Testis (tissue), 2 donors: ENCODE measurements at regions not wholly inside any gene's neighbourhood (a gene's known extent, or its start where the extent isn't known, plus 50 kb on each side); places are given as distances from the start of the nearest gene placed in this dataset.
"Not testable (repeated sequence)": the region's sequence is repeated elsewhere in the genome, so short reads cannot be mapped to it uniquely, and the experiment has no call there.

Source experiments
- DNase-seq: peaks from one replicate; pipeline ENCODE4 v3.0.0-alpha.2; 2019
- H3K27ac ChIP-seq, 2 donors: fragments of 200-600 bp; sonication (generic); one replicate each; pipeline ENCODE4 v1.5.1; 2019
- H3K27me3 ChIP-seq: fragments of 200-600 bp; sonication (generic); one replicate; pipeline ENCODE4 v1.5.1; 2019
- H3K36me3 ChIP-seq: fragments of 200-600 bp; sonication (generic); one replicate; pipeline ENCODE4 v1.5.1; 2017; ENCODE audit warnings: low read depth; ENCODE audit errors: missing control alignments
- H3K4me1 ChIP-seq: fragments of 200-600 bp; sonication (generic); one replicate; pipeline ENCODE4 v1.5.1; 2019
- H3K4me3 ChIP-seq, 2 donors: fragments of 200-600 bp; sonication (generic); one replicate each; pipeline ENCODE4 v1.5.1; 2017 to 2019
- H3K9me3 ChIP-seq: fragments of 200-600 bp; sonication (generic); one replicate; pipeline ENCODE4 v1.5.1; 2017
- CTCF ChIP-seq, 3 experiments: fragments of 450-650 bp in 2 of 3; fragments of 200-600 bp in 1 of 3; sonication (generic) in 1 of 3; IDR thresholded peaks; one replicate each; pipeline ENCODE4 v1.5.1; 2016 to 2019; ENCODE audit warnings: antibody characterized with exemption in 3 of 3, mild to moderate bottlenecking in 2 of 3, moderate library complexity in 1 of 3
- POLR2A ChIP-seq: fragments of 450-650 bp; IDR thresholded peaks from one replicate; pipeline ENCODE4 v1.6.1; 2017; ENCODE audit warnings: antibody characterized with exemption, mild to moderate bottlenecking, moderate library complexity
- WGBS, 2 donors: methylation state at CpG; one replicate each; pipeline ENCODE4 v1.1.5; 2018; 5-methylcytosine and 5-hydroxymethylcytosine counted together
- intact Hi-C: fragments of 100-400 bp; cut with DNase I; formaldehyde crosslinking; loops from one replicate; pipeline ENCODE4 v1.15.1; 2023; ENCODE audit warnings: low total_unique reads

GRCh38 chr7:108890862-108891261 lies 321.2 kb downstream of the DNAJB9 start:
- no peaks in the 10 kb centered on the region for H3K9me3 ChIP-seq
- TF ChIP-seq POLR2A (no peak), CTCF (IDR thresholded peaks at IDR 0.05) (no peak)
- no peak overlapping the region for H3K27ac ChIP-seq
- WGBS, 2 donors, result 86 to 94% methylated on average over 2 of the region's 2 CpGs
- DNase-seq, result no peak
- H3K27me3 ChIP-seq, result no peaks in the 10 kb centered on the region
- H3K4me3 ChIP-seq, result no peak overlapping the region
- no peaks in the 10 kb centered on the region for H3K4me1 ChIP-seq
- intact Hi-C loops, result no loop called here
- H3K36me3 ChIP-seq, result no peaks in the 10 kb centered on the region

GRCh38 chr7:108908456-108908855 lies 338.8 kb downstream of the DNAJB9 start:
- Histone ChIP-seq H3K27ac (no peak overlapping the region), H3K9me3 (no peaks in the 10 kb centered on the region), H3K36me3 (no peaks in the 10 kb centered on the region), H3K27me3 (no peaks in the 10 kb centered on the region), H3K4me1 (no peaks in the 10 kb centered on the region), H3K4me3 (no peak overlapping the region)
- DNase-seq, result no peak
- no peak for TF ChIP-seq POLR2A
- no peak for TF ChIP-seq CTCF (IDR thresholded peaks at IDR 0.05)
- intact Hi-C loops, result no loop called here
- WGBS, 2 donors, result 62 to 67% methylated on average over 1 of the region's 1 CpG

GRCh38 chr7:108911016-108911415 lies 341.3 kb downstream of the DNAJB9 start:
- 85 to 95% methylated on average over 1 of the region's 1 CpG for WGBS, 2 donors
- no peak for TF ChIP-seq POLR2A
- no peak for TF ChIP-seq CTCF (IDR thresholded peaks at IDR 0.05)
- no peak overlapping the region for H3K4me3 ChIP-seq
- no peak for DNase-seq
- H3K27me3 ChIP-seq, result no peaks in the 10 kb centered on the region
- no peak overlapping the region for H3K27ac ChIP-seq
- H3K4me1 ChIP-seq, result no peaks in the 10 kb centered on the region
- intact Hi-C loops, result no loop called here
- H3K36me3 ChIP-seq, result no peaks in the 10 kb centered on the region
- no peaks in the 10 kb centered on the region for H3K9me3 ChIP-seq

- Histone ChIP-seq H3K27me3 (no peaks in the 10 kb centered on the region), H3K36me3 (no peaks in the 10 kb centered on the region), H3K4me3 (no peak overlapping the region), H3K9me3 (no peaks in the 10 kb centered on the region), H3K4me1 (no peaks in the 10 kb centered on the region), H3K27ac (no peak overlapping the region)
- intact Hi-C loops, result no loop called here
- no peak for DNase-seq
- TF ChIP-seq POLR2A, result no peak
- no peak for TF ChIP-seq CTCF (IDR thresholded peaks at IDR 0.05)
- 69 to 100% methylated on average over 1 of the region's 1 CpG for WGBS, 2 donors
Observed at GRCh38 chr7:108920490-108920889, 350.8 kb downstream of the DNAJB9 start.

- H3K9me3 ChIP-seq, H3K27me3 ChIP-seq, H3K4me3 ChIP-seq, H3K4me1 ChIP-seq, H3K36me3 ChIP-seq, DNase-seq, H3K27ac ChIP-seq, intact Hi-C loops: not testable (repeated sequence)
- WGBS, 2 donors, result 74 to 91% methylated on average over 9 to 14 of the region's 14 CpGs
Observed at GRCh38 chr7:108943048-108943447, 373.4 kb downstream of the DNAJB9 start.
